Smooth muscle cell (in vitro differentiated cells): ENCODE measurements at regions not wholly inside any gene's neighbourhood (a gene's known extent, or its start where the extent isn't known, plus 50 kb on each side); places are given as distances from the start of the nearest gene placed in this dataset.

Experiments used
- DNase-seq: peaks from one replicate; lab custom pipeline; 2025; ENCODE audit not compliant: unreplicated experiment; lab: John Stamatoyannopoulos, UW
- H2AFZ ChIP-seq: fragments of 200-600 bp; sonication (generic); 2 replicates; pipeline ENCODE4 v1.6.0; 2016; ENCODE audit warnings: antibody characterized with exemption, low read depth, mild to moderate bottlenecking
- H3F3A ChIP-seq: fragments of 200-600 bp; sonication (generic); 2 replicates; pipeline ENCODE4 v1.6.0; 2017; ENCODE audit warnings: antibody characterized with exemption, low read depth
- H3K27ac ChIP-seq: fragments of 200-600 bp; sonication (generic); 2 replicates; pipeline ENCODE4 v1.5.1; 2016; ENCODE audit warnings: low read depth, mild to moderate bottlenecking
- H3K27me3 ChIP-seq: fragments of 200-600 bp; sonication (generic); 2 replicates; pipeline ENCODE4 v1.6.1; 2016; ENCODE audit warnings: low read depth, mild to moderate bottlenecking
- H3K36me3 ChIP-seq: fragments of 200-600 bp; sonication (generic); 2 replicates; pipeline ENCODE4 v1.5.1; 2016; ENCODE audit warnings: low read depth
- H3K4me1 ChIP-seq: fragments of 200-600 bp; sonication (generic); 2 replicates; pipeline ENCODE4 v1.5.1; 2016; ENCODE audit warnings: low read depth
- H3K4me2 ChIP-seq: fragments of 200-600 bp; sonication (generic); 2 replicates; pipeline ENCODE4 v1.6.0; 2016; ENCODE audit warnings: mild to moderate bottlenecking
- H3K4me3 ChIP-seq: fragments of 200-600 bp; sonication (generic); 2 replicates; pipeline ENCODE4 v1.5.1; 2016; ENCODE audit warnings: mild to moderate bottlenecking
- H3K79me2 ChIP-seq: fragments of 200-600 bp; sonication (generic); 2 replicates; pipeline ENCODE4 v1.6.0; 2016; ENCODE audit warnings: low read depth, mild to moderate bottlenecking
- H3K9ac ChIP-seq: fragments of 200-600 bp; sonication (generic); 2 replicates; pipeline ENCODE4 v1.6.0; 2016; ENCODE audit warnings: low read depth
- H3K9me3 ChIP-seq: fragments of 200-600 bp; sonication (generic); replicated peaks from 2 replicates; pipeline ENCODE4 v1.5.1; 2016; ENCODE audit warnings: low read depth
- H4K20me1 ChIP-seq: fragments of 200-600 bp; sonication (generic); 2 replicates; pipeline ENCODE4 v1.6.0; 2016; ENCODE audit warnings: low read depth
- WGBS: methylation state at CpG from one replicate; pipeline ENCODE4 v1.1.7; 2016; ENCODE audit warnings: low lambda C conversion rate; 5-methylcytosine and 5-hydroxymethylcytosine counted together
- TF ChIP-seq, protein P1 (sequence below): fragments of 200-600 bp; sonication (generic); IDR thresholded peaks from 2 replicates; pipeline ENCODE4 v1.5.1; 2017; ENCODE audit warnings: borderline replicate concordance, mild to moderate bottlenecking, antibody characterized with exemption; ENCODE audit not compliant: insufficient read depth, poor library complexity, severe bottlenecking

DNA sequence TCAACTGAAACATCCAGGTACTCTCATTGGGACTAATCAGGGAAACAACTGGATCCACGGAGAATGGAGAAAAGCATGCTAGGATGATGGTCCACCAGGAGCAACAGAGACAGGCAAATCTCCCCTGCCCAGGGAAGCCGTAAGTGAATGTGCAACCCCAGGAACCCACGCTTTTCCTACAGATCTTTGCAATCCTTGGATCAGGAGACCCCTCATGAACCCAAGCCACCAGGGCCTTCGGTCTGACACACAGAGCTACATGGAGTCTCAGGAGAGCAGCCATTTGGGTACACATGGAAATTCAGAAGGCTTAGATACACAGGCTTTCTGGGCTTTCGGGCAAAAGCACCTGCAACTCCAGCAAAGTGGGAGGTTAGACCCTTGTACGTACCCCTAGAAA lies 122.1 kb upstream of the PTCHD4 start:
- Histone ChIP-seq H3K9ac (no peak overlapping the region), H3F3A (no peaks in the 10 kb centered on the region), H3K79me2 (no peaks in the 10 kb centered on the region), H3K27me3 (no peaks in the 10 kb centered on the region), H3K4me2 (no peak overlapping the region), H3K36me3 (no peaks in the 10 kb centered on the region), H3K27ac (no peak overlapping the region), H3K9me3 (peaks cover 6% of the 10 kb centered on the region), H3K4me1 (peaks cover 7% of the 10 kb centered on the region), H3K4me3 (no peak overlapping the region), H4K20me1 (no peaks in the 10 kb centered on the region), H2AFZ (no peak overlapping the region)
- TF ChIP-seq, protein P1, sequence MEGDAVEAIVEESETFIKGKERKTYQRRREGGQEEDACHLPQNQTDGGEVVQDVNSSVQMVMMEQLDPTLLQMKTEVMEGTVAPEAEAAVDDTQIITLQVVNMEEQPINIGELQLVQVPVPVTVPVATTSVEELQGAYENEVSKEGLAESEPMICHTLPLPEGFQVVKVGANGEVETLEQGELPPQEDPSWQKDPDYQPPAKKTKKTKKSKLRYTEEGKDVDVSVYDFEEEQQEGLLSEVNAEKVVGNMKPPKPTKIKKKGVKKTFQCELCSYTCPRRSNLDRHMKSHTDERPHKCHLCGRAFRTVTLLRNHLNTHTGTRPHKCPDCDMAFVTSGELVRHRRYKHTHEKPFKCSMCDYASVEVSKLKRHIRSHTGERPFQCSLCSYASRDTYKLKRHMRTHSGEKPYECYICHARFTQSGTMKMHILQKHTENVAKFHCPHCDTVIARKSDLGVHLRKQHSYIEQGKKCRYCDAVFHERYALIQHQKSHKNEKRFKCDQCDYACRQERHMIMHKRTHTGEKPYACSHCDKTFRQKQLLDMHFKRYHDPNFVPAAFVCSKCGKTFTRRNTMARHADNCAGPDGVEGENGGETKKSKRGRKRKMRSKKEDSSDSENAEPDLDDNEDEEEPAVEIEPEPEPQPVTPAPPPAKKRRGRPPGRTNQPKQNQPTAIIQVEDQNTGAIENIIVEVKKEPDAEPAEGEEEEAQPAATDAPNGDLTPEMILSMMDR: no peak
- no peak for DNase-seq
- 94% methylated on average over 6 of the region's 6 CpGs for WGBS

DNA sequence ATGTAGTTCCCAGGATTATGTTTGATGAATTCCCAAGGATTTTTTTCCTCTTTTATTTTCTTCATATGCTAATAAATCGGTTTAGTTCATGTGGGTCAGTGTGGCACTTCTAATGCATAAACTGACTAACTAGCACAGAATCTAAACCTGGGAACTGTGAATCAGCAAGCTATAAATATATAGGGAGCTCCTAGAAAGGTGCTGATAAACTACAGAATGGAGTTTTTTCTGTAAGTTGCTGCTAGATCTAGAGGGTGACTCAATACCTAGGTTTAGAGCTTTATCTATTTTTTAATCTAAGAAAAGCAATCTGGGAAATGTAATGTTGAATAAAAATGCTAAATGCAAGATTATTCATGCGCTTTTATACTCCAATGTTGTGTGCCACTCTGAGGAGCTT lies 118.8 kb upstream of the PTCHD4 start:
- H3K9ac ChIP-seq: no peak overlapping the region
- TF ChIP-seq, protein P1: no peak
- H3F3A ChIP-seq: no peaks in the 10 kb centered on the region
- H3K79me2 ChIP-seq: no peaks in the 10 kb centered on the region
- H3K4me1 ChIP-seq: peaks cover 7% of the 10 kb centered on the region
- no peak overlapping the region for H3K4me3 ChIP-seq
- no peaks in the 10 kb centered on the region for H4K20me1 ChIP-seq
- H3K36me3 ChIP-seq: no peaks in the 10 kb centered on the region
- H2AFZ ChIP-seq: no peak overlapping the region
- no peaks in the 10 kb centered on the region for H3K27me3 ChIP-seq
- no peak overlapping the region for H3K4me2 ChIP-seq
- no peak overlapping the region for H3K27ac ChIP-seq
- no peaks in the 10 kb centered on the region for H3K9me3 ChIP-seq
- no peak for DNase-seq
- WGBS: 85% methylated on average over 2 of the region's 2 CpGs

DNA sequence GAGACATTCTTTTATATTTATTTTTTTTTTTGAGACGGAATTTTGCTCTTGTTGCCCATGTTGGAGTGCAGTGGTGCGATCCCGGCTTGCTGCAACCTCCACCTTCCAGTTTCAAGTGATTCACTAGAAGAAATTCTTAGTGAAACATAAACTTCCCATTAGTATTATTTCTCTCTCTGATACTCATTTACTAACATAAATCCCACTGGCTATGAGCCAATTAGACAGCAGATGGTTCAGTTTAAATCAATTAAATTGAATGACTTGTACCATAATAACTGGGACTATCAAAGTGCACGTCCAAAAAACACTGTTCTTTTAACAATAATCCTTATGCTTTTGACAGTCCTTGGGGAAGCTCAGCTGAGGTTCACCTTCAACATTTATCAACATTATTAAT lies 111.2 kb upstream of the PTCHD4 start:
- WGBS: 97% methylated on average over 4 of the region's 4 CpGs
- H3K79me2 ChIP-seq: no peaks in the 10 kb centered on the region
- no peak overlapping the region for H3K27ac ChIP-seq
- no peak overlapping the region for H3K4me3 ChIP-seq
- no peaks in the 10 kb centered on the region for H3F3A ChIP-seq
- TF ChIP-seq, protein P1: no peak
- H3K9me3 ChIP-seq: no peaks in the 10 kb centered on the region
- DNase-seq: no peak
- no peaks in the 10 kb centered on the region for H3K27me3 ChIP-seq
- H3K36me3 ChIP-seq: no peaks in the 10 kb centered on the region
- no peak overlapping the region for H2AFZ ChIP-seq
- no peak overlapping the region for H3K9ac ChIP-seq
- H3K4me2 ChIP-seq: no peak overlapping the region
- H3K4me1 ChIP-seq: no peaks in the 10 kb centered on the region
- H4K20me1 ChIP-seq: no peaks in the 10 kb centered on the region

DNA sequence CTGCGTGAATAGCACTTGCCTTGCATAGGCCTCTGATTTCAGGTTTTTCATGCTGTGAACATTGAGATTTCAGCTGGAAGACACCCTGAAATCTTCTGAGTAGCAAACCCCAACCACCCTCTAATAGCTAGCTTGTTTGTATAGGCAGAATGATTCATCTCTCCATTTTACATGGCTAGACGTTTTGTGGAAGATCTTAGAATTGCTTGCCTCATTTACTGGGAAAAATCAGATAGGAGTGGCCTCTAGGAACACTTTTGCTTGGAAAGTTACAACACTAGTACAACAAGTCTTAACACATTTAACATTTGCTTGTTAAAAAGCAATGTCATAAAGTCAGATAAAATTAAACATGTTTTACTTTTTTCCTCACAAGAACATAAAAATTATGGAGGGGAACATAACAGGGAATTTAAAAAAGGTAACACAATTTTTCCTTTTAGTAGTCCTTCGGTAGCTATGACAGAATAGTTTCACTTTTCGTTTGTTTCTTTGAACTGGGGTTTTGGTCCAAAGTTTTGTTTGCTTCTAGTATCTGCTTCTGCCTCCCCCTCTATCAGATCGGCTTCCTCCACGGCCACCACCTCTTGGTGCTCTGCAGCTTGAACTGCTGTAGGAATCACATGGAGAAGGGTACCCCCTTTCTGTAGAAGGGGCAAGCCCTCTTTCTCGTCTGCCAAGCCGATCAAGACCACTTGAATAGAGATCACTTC lies 102.2 kb upstream of the PTCHD4 start:
- Histone ChIP-seq H3K9ac (no peak overlapping the region), H3K4me2 (no peak overlapping the region), H3K36me3 (no peaks in the 10 kb centered on the region), H3K27me3 (no peaks in the 10 kb centered on the region), H3K27ac (no peak overlapping the region), H3K4me3 (no peak overlapping the region), H4K20me1 (no peaks in the 10 kb centered on the region), H2AFZ (no peak overlapping the region), H3F3A (no peaks in the 10 kb centered on the region), H3K4me1 (no peaks in the 10 kb centered on the region), H3K9me3 (peaks cover 11% of the 10 kb centered on the region), H3K79me2 (no peaks in the 10 kb centered on the region)
- DNase-seq: no peak
- WGBS: 87% methylated on average over 8 of the region's 8 CpGs
- TF ChIP-seq, protein P1: no peak
